ENCODE measurements at regions not wholly inside any gene's neighbourhood (a gene's known extent, or its start where the extent isn't known, plus 50 kb on each side); places are given as distances from the start of the nearest gene placed in this dataset.
"Not testable (repeated sequence)": the region's sequence is repeated elsewhere in the genome, so short reads cannot be mapped to it uniquely, and the experiment has no call there.

- ATAC-seq (ENCODE audit: low FRiP score) (no peak), DNase-seq (ENCODE audit: low spot score) (no peak)
- TF ChIP-seq CTCF (IDR thresholded peaks at IDR 0.05) = no peak
Measured at GRCh38 chr3:17820704-17821103, 78.3 kb upstream of the TBC1D5 start.

- DNase-seq (ENCODE audit: low spot score) (no peak), ATAC-seq (ENCODE audit: low FRiP score) (no peak)
- no peak for TF ChIP-seq CTCF (IDR thresholded peaks at IDR 0.05)
Measured at GRCh38 chr3:17820275-17820674, 77.8 kb upstream of the TBC1D5 start.

- ATAC-seq (ENCODE audit: low FRiP score) = not testable (repeated sequence)
Measured at GRCh38 chr3:17817973-17818372, 75.5 kb upstream of the TBC1D5 start.

GRCh38 chr3:17817545-17817944, 75.1 kb upstream of the TBC1D5 start:
- ATAC-seq (ENCODE audit: low FRiP score) (no peak), DNase-seq (ENCODE audit: low spot score) (no peak)
- TF ChIP-seq CTCF (IDR thresholded peaks at IDR 0.05) = no peak

More at GRCh38 chr3:17817973-17818372, 75.5 kb upstream of the TBC1D5 start:
- not testable (repeated sequence) for DNase-seq (ENCODE audit: low spot score)

- not testable (repeated sequence) for ATAC-seq (ENCODE audit: low FRiP score)
Measured at GRCh38 chr3:17816839-17817238, 74.4 kb upstream of the TBC1D5 start.

GRCh38 chr3:17812328-17812727, 69.9 kb upstream of the TBC1D5 start:
- DNase-seq (ENCODE audit: low spot score); ATAC-seq (ENCODE audit: low FRiP score): not testable (repeated sequence)

More at GRCh38 chr3:17816839-17817238, 74.4 kb upstream of the TBC1D5 start:
- not testable (repeated sequence) for DNase-seq (ENCODE audit: low spot score)

GRCh38 chr3:17811646-17812045, 69.2 kb upstream of the TBC1D5 start:
- no peak for TF ChIP-seq CTCF (IDR thresholded peaks at IDR 0.05)
- DNase-seq (ENCODE audit: low spot score) (no peak), ATAC-seq (ENCODE audit: low FRiP score) (no peak)

GRCh38 chr3:17810759-17811158, 68.3 kb upstream of the TBC1D5 start:
- TF ChIP-seq CTCF (IDR thresholded peaks at IDR 0.05) = no peak
- no peak for ATAC-seq (ENCODE audit: low FRiP score)
- no peak for DNase-seq (ENCODE audit: low spot score)

GRCh38 chr3:17808994-17809393, 66.6 kb upstream of the TBC1D5 start:
- ATAC-seq (ENCODE audit: low FRiP score) = no peak
- no peak for DNase-seq (ENCODE audit: low spot score)
- no peak for TF ChIP-seq CTCF (IDR thresholded peaks at IDR 0.05)
